ENCODE measurements at regions not wholly inside any gene's neighbourhood (a gene's known extent, or its start where the extent isn't known, plus 50 kb on each side); places are given as distances from the start of the nearest gene placed in this dataset.

- Histone ChIP-seq H3K4me1 (no peaks in the 10 kb centered on the region), H3K36me3 (no peaks in the 10 kb centered on the region), H3K9me3 (peaks cover 0 to 3% (median 0%) of the 10 kb centered on the region in 4 donors), H3K27ac (no peak overlapping the region), H3K27me3 (no peaks in the 10 kb centered on the region), H3K4me3 (no peak overlapping the region)
- no peak for TF ChIP-seq CTCF (IDR thresholded peaks at IDR 0.05)
- no peak for TF ChIP-seq POLR2A (IDR thresholded peaks at IDR 0.05)
- DNase-seq: no peak
Measured at GRCh38 chr7:36091874-36092176, 61.2 kb upstream of the EEPD1 start.

DNA sequence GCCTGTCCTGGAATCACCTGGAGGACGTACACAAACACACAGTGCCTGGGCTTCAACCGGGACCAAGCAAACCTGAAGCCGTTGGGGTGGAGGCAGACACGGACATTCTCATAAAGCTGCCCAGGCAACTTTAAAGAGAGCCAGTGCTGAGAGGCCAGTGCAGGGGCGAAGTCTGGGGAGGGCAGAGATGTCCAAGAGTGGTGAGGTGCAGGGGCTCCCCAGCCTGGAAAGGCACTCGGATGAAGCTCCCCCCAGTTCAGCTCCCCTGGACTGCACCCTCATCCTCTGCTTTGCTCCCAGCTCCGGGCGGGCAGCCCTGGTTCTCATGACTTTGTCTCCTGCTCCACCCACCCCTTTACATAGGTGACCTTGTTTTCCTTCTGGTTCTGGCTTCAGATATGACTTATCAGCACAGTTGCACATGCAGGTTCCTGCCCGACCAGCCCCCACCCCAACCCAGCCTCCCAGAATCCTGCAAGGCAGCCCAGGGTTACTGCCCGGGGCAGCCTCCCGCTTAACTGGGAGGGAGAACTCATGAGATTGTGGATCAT, 60.8 kb upstream of the EEPD1 start:
- H3K9me3 ChIP-seq: peaks cover 0 to 3% (median 0%) of the 10 kb centered on the region in 4 donors
- no peak overlapping the region for H3K4me3 ChIP-seq
- DNase-seq: no peak
- no peaks in the 10 kb centered on the region for H3K36me3 ChIP-seq
- no peaks in the 10 kb centered on the region for H3K27me3 ChIP-seq
- no peaks in the 10 kb centered on the region for H3K4me1 ChIP-seq
- no peak for TF ChIP-seq CTCF (IDR thresholded peaks at IDR 0.05)
- TF ChIP-seq POLR2A (IDR thresholded peaks at IDR 0.05): no peak
- H3K27ac ChIP-seq: no peak overlapping the region

GRCh38 chr7:36096460-36097095, 56.5 kb upstream of the EEPD1 start:
- TF ChIP-seq CTCF (IDR thresholded peaks at IDR 0.05) (no peak), POLR2A (IDR thresholded peaks at IDR 0.05) (no peak)
- no peak for DNase-seq
- no peaks in the 10 kb centered on the region for H3K4me1 ChIP-seq
- no peak overlapping the region for H3K4me3 ChIP-seq
- no peaks in the 10 kb centered on the region for H3K9me3 ChIP-seq
- no peaks in the 10 kb centered on the region for H3K36me3 ChIP-seq
- H3K27ac ChIP-seq: no peak overlapping the region
- H3K27me3 ChIP-seq: no peaks in the 10 kb centered on the region

GRCh38 chr7:36098096-36098495, 55.0 kb upstream of the EEPD1 start:
- Histone ChIP-seq H3K27me3 (no peaks in the 10 kb centered on the region), H3K9me3 (no peaks in the 10 kb centered on the region), H3K4me3 (no peak overlapping the region), H3K36me3 (no peaks in the 10 kb centered on the region), H3K27ac (no peak overlapping the region), H3K4me1 (no peaks in the 10 kb centered on the region)
- TF ChIP-seq POLR2A (IDR thresholded peaks at IDR 0.05) (no peak), CTCF (IDR thresholded peaks at IDR 0.05) (no peak)
- DNase-seq: no peak

- H3K4me3 ChIP-seq: no peak overlapping the region
- TF ChIP-seq POLR2A (IDR thresholded peaks at IDR 0.05): no peak
- no peak for TF ChIP-seq CTCF (IDR thresholded peaks at IDR 0.05)
- no peak for DNase-seq
Measured at GRCh38 chr7:36100226-36100625, 52.8 kb upstream of the EEPD1 start.

DNA sequence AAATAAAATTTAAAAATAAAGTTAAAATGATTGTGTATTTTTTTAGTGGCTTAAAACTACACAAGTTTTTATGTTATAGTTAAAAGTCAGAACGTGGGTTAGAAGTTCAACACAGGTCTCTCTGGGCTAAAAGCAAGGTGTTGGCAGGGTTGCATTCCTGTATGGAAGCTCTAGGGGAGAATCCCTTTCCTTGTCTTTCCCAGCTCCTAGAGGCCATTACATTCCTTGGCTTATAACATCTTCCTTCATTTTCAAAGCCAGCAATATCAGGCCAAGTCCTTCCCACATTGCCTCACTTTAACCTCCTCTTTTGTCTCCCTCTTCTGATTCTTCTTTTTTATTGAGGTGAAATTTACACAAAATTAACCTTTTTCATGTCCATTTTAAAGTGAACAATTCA, 52.4 kb upstream of the EEPD1 start:
- Histone ChIP-seq H3K27ac (no peak overlapping the region), H3K27me3 (no peaks in the 10 kb centered on the region), H3K4me3 (no peak overlapping the region), H3K9me3 (no peaks in the 10 kb centered on the region), H3K4me1 (no peaks in the 10 kb centered on the region), H3K36me3 (no peaks in the 10 kb centered on the region)
- TF ChIP-seq POLR2A (IDR thresholded peaks at IDR 0.05): no peak
- TF ChIP-seq CTCF (IDR thresholded peaks at IDR 0.05): no peak
- DNase-seq: no peak

More at GRCh38 chr7:36100226-36100625, 52.8 kb upstream of the EEPD1 start:
- no peaks in the 10 kb centered on the region for H3K4me1 ChIP-seq
- H3K36me3 ChIP-seq: no peaks in the 10 kb centered on the region
- no peak overlapping the region for H3K27ac ChIP-seq
- no peaks in the 10 kb centered on the region for H3K27me3 ChIP-seq
- H3K9me3 ChIP-seq: no peaks in the 10 kb centered on the region

Data from Peyer's patch (tissue), 4 donors.